GM21367 (cell line): ENCODE measurements at regions not wholly inside any gene's neighbourhood (a gene's known extent, or its start where the extent isn't known, plus 50 kb on each side); places are given as distances from the start of the nearest gene placed in this dataset.
"Not testable (repeated sequence)": the region's sequence is repeated elsewhere in the genome, so short reads cannot be mapped to it uniquely, and the experiment has no call there.

Experiments
- ATAC-seq: cut with Tn5 transposase; IDR thresholded peaks from one replicate; pipeline ENCODE4 v1.9.1; 2021; ENCODE audit not compliant: unreplicated experiment

- no peak for ATAC-seq
Measured at GRCh38 chr5:173434270-173434669, 106.1 kb upstream of the STC2 start.

DNA sequence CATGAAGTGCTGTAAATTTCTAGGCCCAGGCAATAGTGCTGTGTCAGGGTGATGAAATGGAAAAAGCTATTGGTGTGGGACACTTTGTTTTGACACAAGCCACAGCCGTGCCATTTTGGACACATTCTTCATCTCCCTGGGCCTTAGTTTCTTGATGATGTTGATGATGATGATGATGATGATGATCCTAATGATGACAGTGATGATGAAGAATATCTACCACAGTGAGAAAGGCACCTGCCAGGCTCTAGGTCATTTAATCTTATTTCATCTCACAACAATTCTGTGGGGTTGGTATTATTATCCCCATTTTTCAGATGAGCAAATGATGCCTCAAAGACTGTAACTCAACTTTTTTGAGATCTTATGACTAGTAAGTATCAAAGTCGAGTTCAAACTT lies 102.2 kb upstream of the STC2 start:
- no peak for ATAC-seq

DNA sequence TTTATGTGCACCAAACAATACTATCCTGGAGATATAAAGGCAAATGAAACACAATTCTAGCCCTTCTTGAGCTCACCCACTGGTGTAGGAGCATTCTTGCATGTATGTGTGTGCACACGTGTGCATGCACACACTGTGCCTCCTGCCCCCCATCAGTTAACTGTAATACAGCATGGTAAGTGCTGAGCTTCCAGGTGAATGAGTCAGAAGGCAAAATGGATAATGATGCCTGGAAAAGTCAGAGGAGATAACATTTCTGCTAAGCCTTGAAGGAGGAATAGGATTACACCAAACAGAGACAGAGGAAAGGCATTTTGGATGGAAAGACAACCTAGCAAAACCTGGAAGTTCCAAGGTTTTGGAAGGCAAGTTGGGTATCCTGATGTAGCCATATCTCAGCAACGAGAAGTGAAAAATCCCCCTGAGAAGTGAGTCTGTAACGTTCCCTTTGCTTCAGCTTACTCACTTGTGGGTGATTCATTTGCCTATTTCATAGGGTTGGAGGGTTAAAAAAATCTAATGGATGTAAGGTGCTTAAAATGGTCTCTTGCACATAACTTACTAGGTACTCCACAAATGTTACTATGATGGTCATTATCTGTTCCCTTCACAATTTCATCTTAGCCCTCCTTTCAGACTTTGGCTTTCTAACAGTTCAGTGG lies 101.4 kb upstream of the STC2 start:
- ATAC-seq = no peak

GRCh38 chr5:173423452-173424117 lies 95.4 kb upstream of the STC2 start:
- no peak for ATAC-seq

DNA sequence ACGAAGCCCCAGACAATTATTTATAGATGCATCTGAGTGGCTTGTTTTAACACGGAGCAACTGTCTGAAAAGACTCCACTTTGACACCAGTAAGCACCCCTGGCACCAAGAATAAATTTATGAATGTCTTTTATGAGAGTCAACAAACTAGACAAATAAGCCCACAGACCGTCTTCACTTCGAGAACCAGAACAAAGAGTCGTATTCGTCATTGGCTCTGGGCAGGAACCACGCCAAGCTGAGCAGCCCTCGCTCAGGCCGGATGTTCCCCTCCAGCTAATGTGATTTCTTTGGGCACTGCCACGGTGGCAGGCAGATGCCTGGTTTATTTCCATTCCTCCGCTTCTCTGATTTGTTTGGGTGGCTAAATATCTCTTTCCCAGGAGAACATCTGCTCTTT lies 91.9 kb upstream of the STC2 start:
- no peak for ATAC-seq

GRCh38 chr5:173413471-173413982 lies 85.3 kb upstream of the STC2 start:
- ATAC-seq = no peak

DNA sequence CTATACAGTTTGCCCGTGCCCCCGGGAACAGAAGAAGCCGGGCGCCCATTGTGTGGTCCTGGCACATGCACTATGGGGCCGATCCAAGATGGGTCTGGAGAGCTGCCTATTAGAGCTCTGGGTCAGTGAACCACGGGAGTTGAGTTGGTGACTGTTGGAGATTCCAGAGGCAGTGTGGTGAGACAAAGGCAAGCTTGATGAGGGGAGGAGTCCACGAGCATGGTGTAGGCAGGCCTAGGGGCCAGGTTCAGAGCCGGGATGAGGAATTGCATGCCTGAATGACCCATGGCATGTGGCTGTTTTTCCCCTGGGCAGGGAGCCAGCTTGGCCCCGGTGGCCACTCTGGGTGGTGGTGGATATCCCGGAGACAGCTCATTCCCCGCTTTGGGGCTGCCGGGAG lies 84.4 kb upstream of the STC2 start:
- ATAC-seq = no peak

DNA sequence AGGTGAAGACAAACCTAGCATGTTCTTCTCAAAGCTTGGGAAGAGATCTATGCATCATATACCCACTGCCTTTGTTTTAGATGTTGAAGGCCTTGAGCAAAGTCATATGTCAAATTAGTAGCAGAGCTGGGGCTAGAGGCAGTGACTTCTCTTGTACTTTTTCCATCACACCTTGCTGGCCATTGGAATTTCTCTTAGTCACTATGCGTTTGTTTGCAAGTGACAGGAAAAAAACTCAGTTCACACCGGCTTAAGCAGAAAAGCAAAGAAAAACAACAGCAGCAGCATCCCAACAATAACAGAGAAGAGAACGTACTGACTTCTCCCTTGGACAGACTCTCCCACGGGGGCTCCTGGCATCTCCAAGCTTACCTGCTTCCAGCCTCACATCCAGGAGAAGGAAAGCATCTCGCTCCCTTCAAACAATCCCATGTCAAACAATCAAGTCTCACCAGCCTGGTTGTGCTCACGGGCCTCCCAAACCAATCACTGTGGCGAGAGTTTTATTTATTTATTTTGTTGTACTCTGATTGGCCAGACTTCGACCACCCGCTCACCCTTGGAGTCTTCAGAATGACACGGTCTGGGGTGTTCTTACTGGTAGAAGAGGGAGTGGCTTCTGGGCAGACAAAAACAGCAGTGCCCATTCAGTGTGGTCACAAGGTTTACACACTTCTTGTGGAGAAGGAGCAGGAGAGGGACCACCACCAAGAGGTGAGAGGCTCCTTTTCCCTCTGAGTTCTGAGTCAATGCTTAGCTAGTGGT lies 83.8 kb upstream of the STC2 start:
- no peak for ATAC-seq

GRCh38 chr5:173410459-173411233 lies 82.4 kb upstream of the STC2 start:
- no peak for ATAC-seq

- ATAC-seq = no peak
Measured at GRCh38 chr5:173408946-173409345, 80.7 kb upstream of the STC2 start.

DNA sequence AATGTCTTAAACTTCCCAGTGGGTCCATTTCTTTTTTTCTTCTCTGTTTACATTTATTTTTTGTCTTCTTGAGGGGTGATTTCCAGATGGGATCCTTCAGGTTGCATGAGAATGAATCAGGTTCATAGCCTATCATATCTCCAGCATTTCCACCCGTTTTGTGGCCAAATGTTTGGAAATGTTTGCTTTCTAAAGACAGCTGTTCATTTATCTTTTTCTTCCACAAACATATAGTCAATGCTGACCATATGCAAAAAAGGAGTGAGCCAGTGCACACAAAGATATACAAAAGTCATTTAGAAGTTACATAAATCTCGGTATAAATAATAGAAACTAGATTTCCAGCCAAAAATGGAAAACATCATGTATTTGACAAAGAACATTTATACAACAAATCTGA lies 71.6 kb upstream of the STC2 start:
- ATAC-seq = no peak

- ATAC-seq = no peak
Measured at GRCh38 chr5:173397516-173397915, 69.3 kb upstream of the STC2 start.

DNA sequence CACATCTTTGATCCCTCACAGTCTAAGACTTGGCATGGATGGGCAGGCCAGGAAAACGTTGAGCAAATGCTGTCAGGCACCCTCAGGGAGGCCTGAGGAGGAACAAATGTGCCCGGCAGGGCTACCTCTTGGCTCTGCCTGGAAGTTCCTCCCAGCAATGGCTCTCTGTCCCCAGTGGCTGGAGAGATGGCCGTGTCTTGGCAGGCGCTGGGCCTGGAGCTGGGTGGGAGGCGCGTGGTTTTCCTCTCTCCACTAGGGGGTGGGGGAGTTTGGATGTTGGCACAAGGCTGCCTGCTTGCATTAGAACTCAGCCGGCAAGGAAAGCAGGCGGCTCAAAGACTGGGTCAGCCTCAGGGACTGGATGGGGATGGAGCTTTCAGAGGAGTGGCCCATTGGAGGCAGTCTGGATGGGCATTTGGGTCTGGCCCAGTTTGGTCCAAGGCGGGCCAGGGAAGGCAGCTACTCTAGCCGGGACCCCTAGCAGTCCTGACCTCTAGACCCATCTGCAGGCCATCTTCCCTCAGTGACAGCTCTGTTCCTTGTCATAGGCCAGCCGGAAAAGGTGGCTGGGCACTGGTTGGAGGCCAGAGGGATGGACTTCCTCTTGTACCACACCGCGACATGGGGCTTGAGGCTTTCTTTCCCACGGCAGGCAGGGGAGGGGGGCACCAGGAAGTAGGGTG lies 68.2 kb upstream of the STC2 start:
- ATAC-seq = no peak

GRCh38 chr5:173395933-173396308 lies 67.7 kb upstream of the STC2 start:
- no peak for ATAC-seq

DNA sequence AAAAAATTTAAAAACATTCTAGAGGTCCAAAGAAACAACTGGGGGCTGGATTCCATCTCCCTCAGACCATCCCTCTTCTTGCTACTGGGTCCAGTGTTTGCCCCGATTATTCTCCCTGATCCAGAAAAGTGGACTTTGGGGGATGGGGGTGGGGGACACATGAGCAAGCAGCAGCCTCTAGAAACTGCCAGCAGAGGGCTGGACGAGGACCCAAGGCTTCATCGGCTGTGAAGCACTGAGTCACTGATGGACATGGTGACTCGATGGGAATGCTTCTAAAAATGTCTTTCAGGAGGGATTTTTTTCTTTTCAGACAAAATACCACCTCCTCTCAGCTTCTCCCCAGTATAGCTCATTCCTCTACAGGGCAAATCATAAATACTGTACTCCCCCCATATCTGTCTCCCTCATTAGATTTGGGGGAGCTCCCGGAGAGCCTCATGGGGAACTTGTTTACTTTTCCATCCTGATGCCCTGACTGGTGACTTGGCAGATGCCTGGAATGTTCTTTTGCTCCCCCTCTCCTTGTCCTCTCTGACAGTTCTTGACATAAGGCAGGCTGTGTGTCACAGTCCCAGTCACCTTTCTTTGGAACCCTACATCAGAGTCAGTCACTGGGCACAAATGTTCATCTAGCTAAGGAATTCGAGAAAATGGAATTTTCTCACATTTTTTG lies 67.2 kb upstream of the STC2 start:
- no peak for ATAC-seq

DNA sequence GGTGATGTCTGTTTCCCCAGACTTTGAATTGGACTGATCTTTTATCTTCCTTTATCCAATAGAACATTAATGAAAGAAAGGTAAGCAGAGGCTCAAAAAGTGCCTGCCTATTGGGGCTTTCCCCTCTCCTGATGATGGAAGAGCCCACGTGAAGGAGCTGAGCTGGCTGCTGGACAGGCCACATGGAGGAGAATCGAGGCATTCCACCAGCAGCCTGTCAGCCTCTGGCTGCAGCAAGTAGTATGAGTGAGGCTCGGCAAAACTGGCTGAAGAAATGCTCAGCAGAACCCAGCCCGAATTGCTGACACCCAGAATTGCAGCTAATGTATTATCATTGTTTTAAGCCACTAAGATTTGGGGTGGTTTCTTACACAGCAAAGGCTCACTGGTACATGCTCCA lies 66.5 kb upstream of the STC2 start:
- ATAC-seq = no peak

DNA sequence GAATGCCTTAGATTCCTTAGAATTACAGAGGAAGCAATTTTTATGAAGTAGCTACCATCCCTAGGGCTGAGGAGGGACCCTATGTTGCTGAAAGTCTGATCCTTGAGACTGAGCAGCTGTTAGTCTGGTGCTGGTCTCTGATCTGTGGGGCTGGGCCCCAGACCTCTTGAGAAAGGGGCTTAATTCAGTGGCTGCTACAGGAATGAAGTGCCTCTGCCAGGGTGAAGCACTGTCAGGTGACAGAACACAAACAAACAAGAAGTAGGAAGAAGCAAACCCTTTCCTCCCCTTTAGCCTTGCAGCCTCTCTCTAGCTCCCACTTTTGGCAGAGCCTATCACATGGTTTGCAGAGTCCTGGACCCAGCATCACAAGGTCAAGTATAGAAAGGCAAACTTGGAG lies 64.0 kb upstream of the STC2 start:
- ATAC-seq = no peak

- no peak for ATAC-seq
Measured at GRCh38 chr5:173391031-173391430, 62.8 kb upstream of the STC2 start.

GRCh38 chr5:173387293-173387692 lies 59.1 kb upstream of the STC2 start:
- not testable (repeated sequence) for ATAC-seq

- no peak for ATAC-seq
Measured at GRCh38 chr5:173385832-173386360, 57.7 kb upstream of the STC2 start.
